ENCODE measurements at regions not wholly inside any gene's neighbourhood (a gene's known extent, or its start where the extent isn't known, plus 50 kb on each side); places are given as distances from the start of the nearest gene placed in this dataset.

GRCh38 chr13:93151277-93151676, 75.3 kb upstream of the GPC6 start:
- TF ChIP-seq CTCF (IDR thresholded peaks at IDR 0.05; ENCODE audit: low read length) = no peak
- TF ChIP-seq EZH2 (optimal IDR thresholded peaks at IDR 0.05; ENCODE audit: low read depth, low read length) = no peak
- TF ChIP-seq EZH2phosphoT487 (IDR thresholded peaks at IDR 0.05; ENCODE audit: low read length) = no peak
